ENCODE measurements at regions not wholly inside any gene's neighbourhood (a gene's known extent, or its start where the extent isn't known, plus 50 kb on each side); places are given as distances from the start of the nearest gene placed in this dataset.

- Mint-ChIP-seq H3K4me3 (no peak overlapping the region), H3K36me3 (ENCODE audit: low read depth) (no peaks in the 10 kb centered on the region), H3K27ac (no peak overlapping the region), H3K4me1 (ENCODE audit: low read depth) (no peaks in the 10 kb centered on the region), H3K9me3 (peaks cover 12% of the 10 kb centered on the region), H3K27me3 (no peaks in the 10 kb centered on the region)
- Histone ChIP-seq H3K27ac (ENCODE audit: low read depth in 1 of 2, low read length in 2 of 2) (no peak overlapping the region), H3K4me3 (ENCODE audit: low read length) (no peak overlapping the region), H3K27me3 (ENCODE audit: control insufficient read depth in 1 of 2, insufficient read depth in 2 of 2, low read length in 2 of 2) (no peaks in the 10 kb centered on the region), H3K9me3 (ENCODE audit: control insufficient read depth in 1 of 2, insufficient read depth in 1 of 2, low read length in 2 of 2) (peaks cover 0 to 3% of the 10 kb centered on the region in 2 experiments), H3K36me3 (ENCODE audit: insufficient read depth, low read length) (no peaks in the 10 kb centered on the region), H3K4me1 (ENCODE audit: insufficient read depth, low read length) (no peaks in the 10 kb centered on the region)
- CTCF ChIA-PET, result no interaction called here
- DNase-seq (no peak), ATAC-seq (ENCODE audit: poor library complexity) (no peak)
- TF ChIP-seq CTCF (IDR thresholded peaks at IDR 0.05), result no peak
- intact Hi-C loops (cut with DNase I, micrococcal nuclease), result no loop called here
- POLR2A ChIA-PET, result no interaction called here
Observed at GRCh38 chr5:29213475-29213874, 1980.0 kb upstream of the CDH6 start.

GRCh38 chr5:29208024-29208423 lies 1985.5 kb upstream of the CDH6 start:
- H3K4me3 ChIP-seq (ENCODE audit: low read length), result no peak overlapping the region
- Mint-ChIP-seq H3K4me3 (no peak overlapping the region), H3K27me3 (no peaks in the 10 kb centered on the region), H3K27ac (no peak overlapping the region), H3K4me1 (ENCODE audit: low read depth) (no peaks in the 10 kb centered on the region), H3K9me3 (peaks cover 17% of the 10 kb centered on the region), H3K36me3 (ENCODE audit: low read depth) (no peaks in the 10 kb centered on the region)
- no peaks in the 10 kb centered on the region for H3K27me3 ChIP-seq (ENCODE audit: control insufficient read depth in 1 of 2, insufficient read depth in 2 of 2, low read length in 2 of 2)
- no peak overlapping the region for H3K27ac ChIP-seq (ENCODE audit: low read depth in 1 of 2, low read length in 2 of 2)
- ATAC-seq (ENCODE audit: poor library complexity), result no peak
- TF ChIP-seq CTCF (IDR thresholded peaks at IDR 0.05), result no peak
- POLR2A ChIA-PET, result no interaction called here
- CTCF ChIA-PET, result no interaction called here
- H3K4me1 ChIP-seq (ENCODE audit: insufficient read depth, low read length), result no peaks in the 10 kb centered on the region
- intact Hi-C loops (cut with DNase I, micrococcal nuclease), result no loop called here
- no peaks in the 10 kb centered on the region for H3K36me3 ChIP-seq (ENCODE audit: insufficient read depth, low read length)
- DNase-seq, result no peak
- H3K9me3 ChIP-seq (ENCODE audit: control insufficient read depth in 1 of 2, insufficient read depth in 1 of 2, low read length in 2 of 2), result no peaks in the 10 kb centered on the region

GRCh38 chr5:29203049-29203448 lies 1990.4 kb upstream of the CDH6 start:
- no peaks in the 10 kb centered on the region for H3K27me3 ChIP-seq (ENCODE audit: control insufficient read depth in 1 of 2, insufficient read depth in 2 of 2, low read length in 2 of 2)
- intact Hi-C loops (cut with DNase I, micrococcal nuclease), result no loop called here
- no peak for ATAC-seq (ENCODE audit: poor library complexity)
- Mint-ChIP-seq H3K36me3 (ENCODE audit: low read depth) (no peaks in the 10 kb centered on the region), H3K4me1 (ENCODE audit: low read depth) (no peaks in the 10 kb centered on the region), H3K27me3 (no peaks in the 10 kb centered on the region), H3K27ac (no peak overlapping the region), H3K9me3 (peaks cover 4% of the 10 kb centered on the region), H3K4me3 (no peak overlapping the region)
- DNase-seq, result no peak
- TF ChIP-seq CTCF (IDR thresholded peaks at IDR 0.05), result no peak
- H3K36me3 ChIP-seq (ENCODE audit: insufficient read depth, low read length), result no peaks in the 10 kb centered on the region
- H3K4me3 ChIP-seq (ENCODE audit: low read length), result no peak overlapping the region
- CTCF ChIA-PET, result no interaction called here
- no peaks in the 10 kb centered on the region for H3K9me3 ChIP-seq (ENCODE audit: control insufficient read depth in 1 of 2, insufficient read depth in 1 of 2, low read length in 2 of 2)
- POLR2A ChIA-PET, result no interaction called here
- H3K27ac ChIP-seq (ENCODE audit: low read depth in 1 of 2, low read length in 2 of 2), result no peak overlapping the region
- no peaks in the 10 kb centered on the region for H3K4me1 ChIP-seq (ENCODE audit: insufficient read depth, low read length)

Data from CD4-positive, alpha-beta T cell (primary cell).